Endothelial cell of umbilical vein (primary cell): ENCODE measurements at regions not wholly inside any gene's neighbourhood (a gene's known extent, or its start where the extent isn't known, plus 50 kb on each side); places are given as distances from the start of the nearest gene placed in this dataset.

Source experiments
- BruUV-seq: library from RNA; stranded (reverse); fragments of 400-500 nt; replicated peaks from 2 replicates; lab custom pipeline; 2021; lab: Mats Ljungman, UMichigan
- CTCF ChIA-PET: fragments of 300-600, 350-600 bp; sonication (Branson Sonifier 250); formaldehyde crosslinking; loops from one replicate; lab custom pipeline; 2021; ENCODE audit warnings: antibody characterized with exemption, inconsistent platforms; lab: Charles Lee
- POLR2A ChIA-PET: fragments of 300-600, 350-600 bp; sonication (Branson Sonifier 250); formaldehyde crosslinking; loops from one replicate; lab custom pipeline; 2021; ENCODE audit warnings: antibody characterized with exemption, inconsistent platforms; lab: Charles Lee
- DNase-seq: peaks from one replicate; pipeline ENCODE4 v3.0.0-alpha.2; 2011; ENCODE audit warnings: low read depth, low spot score
- FAIRE-seq: peaks from 2 replicates; lab custom pipeline; 2011; peaks lifted over from hg19 to GRCh38; lab: Jason Lieb, UNC
- H2AFZ ChIP-seq: 2 replicates; pipeline ENCODE4 v1.6.0; 2012; ENCODE audit warnings: low read depth, low read length, control low read depth, inconsistent platforms
- H3K27ac ChIP-seq: 2 replicates; pipeline ENCODE4 v1.5.1; 2011; ENCODE audit warnings: low read depth, mild to moderate bottlenecking, control low read depth, low read length, moderate library complexity; ENCODE audit not compliant: insufficient read depth
- H3K27me3 ChIP-seq, 2 experiments: 2 replicates each; pipeline versions ENCODE4 v1.6.0 to v1.6.1; 2011; ENCODE audit warnings: low read length in 2 of 2, mixed read lengths in 1 of 2; ENCODE audit not compliant: control insufficient read depth in 2 of 2, insufficient read depth in 2 of 2
- H3K36me3 ChIP-seq, 2 experiments: 2 replicates in 1 of 2; 3 replicates in 1 of 2; pipeline ENCODE4 v1.5.1; 2011; ENCODE audit warnings: low read length in 2 of 2, mild to moderate bottlenecking in 1 of 2, moderate library complexity in 1 of 2; ENCODE audit not compliant: control insufficient read depth in 2 of 2, insufficient read depth in 2 of 2; ENCODE audit errors: extremely low read depth in 1 of 2
- H3K4me1 ChIP-seq: 3 replicates; pipeline ENCODE4 v1.5.1; 2011; ENCODE audit warnings: mild to moderate bottlenecking, low read length; ENCODE audit not compliant: control insufficient read depth, insufficient read depth; ENCODE audit errors: extremely low read depth
- H3K4me2 ChIP-seq: 2 replicates; pipeline ENCODE4 v1.6.1; 2011; ENCODE audit warnings: low read length, control low read depth, mixed read lengths; ENCODE audit not compliant: insufficient read depth
- H3K4me3 ChIP-seq, 3 experiments: fragments of 200-600 bp in 1 of 3; sonication (generic), shearing (Covaris generic) in 1 of 3; replicated peaks in 1 of 3; 2 replicates each; pipeline ENCODE4 v1.5.1; 2011 to 2016; ENCODE audit warnings: control low read depth in 3 of 3, low read length in 3 of 3, mild to moderate bottlenecking in 2 of 3, inconsistent platforms in 1 of 3, low read depth in 1 of 3, moderate library complexity in 1 of 3; ENCODE audit not compliant: insufficient read depth in 1 of 3
- H3K79me2 ChIP-seq: 2 replicates; pipeline ENCODE4 v1.6.0; 2012; ENCODE audit warnings: low read length, inconsistent platforms; ENCODE audit not compliant: control insufficient read depth, insufficient read depth
- H3K9ac ChIP-seq: replicated peaks from 2 replicates; pipeline ENCODE3; 2011; ENCODE audit warnings: low read length, control low read depth; ENCODE audit not compliant: insufficient read depth; ENCODE audit errors: extremely low read depth
- H3K9me1 ChIP-seq: replicated peaks from 3 replicates; pipeline ENCODE4 v1.6.0; 2011; ENCODE audit warnings: mild to moderate bottlenecking, low read length; ENCODE audit not compliant: control insufficient read depth, insufficient read depth; ENCODE audit errors: extremely low read depth
- H3K9me3 ChIP-seq: replicated peaks from 2 replicates; pipeline ENCODE4 v1.5.1; 2012; ENCODE audit warnings: low read length, inconsistent platforms; ENCODE audit not compliant: control insufficient read depth, insufficient read depth
- H4K20me1 ChIP-seq: replicated peaks from 2 replicates; pipeline ENCODE3; 2011; ENCODE audit warnings: mild to moderate bottlenecking, low read length; ENCODE audit not compliant: control insufficient read depth, insufficient read depth; ENCODE audit errors: extremely low read depth
- EZH2 ChIP-seq: IDR thresholded peaks from 2 replicates; pipeline ENCODE4 v1.6.1; 2012; ENCODE audit warnings: borderline replicate concordance, low read depth, mild to moderate bottlenecking, moderate library complexity, low read length, inconsistent platforms; ENCODE audit not compliant: severe bottlenecking
- FOS ChIP-seq: IDR thresholded peaks from 2 replicates; pipeline ENCODE4 v1.6.1; 2011; ENCODE audit warnings: mild to moderate bottlenecking, low read length, moderate library complexity, borderline replicate concordance; ENCODE audit not compliant: insufficient read depth
- GATA2 ChIP-seq: IDR thresholded peaks from 2 replicates; pipeline ENCODE4 v1.7.0; 2011; ENCODE audit warnings: low read depth, mild to moderate bottlenecking, moderate library complexity, mixed read lengths, low read length; ENCODE audit not compliant: insufficient read length, insufficient read depth
- JUN ChIP-seq: IDR thresholded peaks from 2 replicates; pipeline ENCODE4 v1.6.1; 2011; ENCODE audit warnings: borderline replicate concordance, low read depth; ENCODE audit not compliant: insufficient read length, insufficient read depth
- MYC ChIP-seq: IDR thresholded peaks from one replicate; pipeline ENCODE4 v1.6.1; 2011; ENCODE audit warnings: mild to moderate bottlenecking, low read depth, low read length
- POLR2A ChIP-seq: IDR thresholded peaks from 2 replicates; pipeline ENCODE4 v1.6.1; 2012; ENCODE audit warnings: low read depth, mild to moderate bottlenecking, control low read depth, low read length
- POLR2AphosphoS5 ChIP-seq: IDR thresholded peaks from 2 replicates; pipeline ENCODE4 v1.6.1; 2012; ENCODE audit warnings: low read depth, mild to moderate bottlenecking, control low read depth, low read length, moderate library complexity; ENCODE audit not compliant: insufficient read depth
- dilution Hi-C: fragments of 300-500 bp; cut with MboI; formaldehyde crosslinking; loops from one replicate; pipeline ENCODE4 v1.15.0; 2019; ENCODE audit warnings: low sequenced_read_pairs; ENCODE audit not compliant: extremely low pct_ligation_motif_present
- intact Hi-C: fragments of 100-400 bp; cut with micrococcal nuclease; formaldehyde crosslinking; loops from one replicate; pipeline ENCODE4 v1.10.0; 2022
- TF ChIP-seq, protein P1 (sequence below): IDR thresholded peaks from 2 replicates; pipeline ENCODE4 v1.6.1; 2011; ENCODE audit not compliant: insufficient read depth, insufficient read length
- TF ChIP-seq, protein P2 (sequence below), 2 donors: IDR thresholded peaks; 1 replicate in 1 of 2; 2 replicates in 1 of 2; pipeline ENCODE4 v1.5.1; 2011; ENCODE audit warnings: low read length in 2 of 2, mild to moderate bottlenecking in 2 of 2, moderate library complexity in 2 of 2, control low read depth in 1 of 2, inconsistent platforms in 1 of 2, low read depth in 1 of 2; ENCODE audit not compliant: insufficient read depth in 1 of 2; ENCODE audit errors: extremely low read depth in 1 of 2

GRCh38 chr6:842141-842540 lies 149.2 kb upstream of the EXOC2 start:
- DNase-seq, result no peak
- dilution Hi-C loops, result no loop called here
- H3K9me1 ChIP-seq, result no peaks in the 10 kb centered on the region
- no peak overlapping the region for H3K9ac ChIP-seq
- intact Hi-C loops, result no loop called here
- H3K4me1 ChIP-seq, result no peaks in the 10 kb centered on the region
- H3K36me3 ChIP-seq, result no peaks in the 10 kb centered on the region
- POLR2A ChIA-PET, result no interaction called here
- H3K79me2 ChIP-seq, result no peaks in the 10 kb centered on the region
- H3K4me2 ChIP-seq, result no peak overlapping the region
- no peak overlapping the region for H2AFZ ChIP-seq
- CTCF ChIA-PET, result no interaction called here
- H3K4me3 ChIP-seq, result no peak overlapping the region
- TF ChIP-seq JUN (no peak), POLR2AphosphoS5 (no peak), MYC (no peak), GATA2 (no peak), EZH2 (no peak), POLR2A (no peak), FOS (no peak)
- TF ChIP-seq, protein P1, sequence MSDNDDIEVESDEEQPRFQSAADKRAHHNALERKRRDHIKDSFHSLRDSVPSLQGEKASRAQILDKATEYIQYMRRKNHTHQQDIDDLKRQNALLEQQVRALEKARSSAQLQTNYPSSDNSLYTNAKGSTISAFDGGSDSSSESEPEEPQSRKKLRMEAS, result no peak
- TF ChIP-seq, protein P2, sequence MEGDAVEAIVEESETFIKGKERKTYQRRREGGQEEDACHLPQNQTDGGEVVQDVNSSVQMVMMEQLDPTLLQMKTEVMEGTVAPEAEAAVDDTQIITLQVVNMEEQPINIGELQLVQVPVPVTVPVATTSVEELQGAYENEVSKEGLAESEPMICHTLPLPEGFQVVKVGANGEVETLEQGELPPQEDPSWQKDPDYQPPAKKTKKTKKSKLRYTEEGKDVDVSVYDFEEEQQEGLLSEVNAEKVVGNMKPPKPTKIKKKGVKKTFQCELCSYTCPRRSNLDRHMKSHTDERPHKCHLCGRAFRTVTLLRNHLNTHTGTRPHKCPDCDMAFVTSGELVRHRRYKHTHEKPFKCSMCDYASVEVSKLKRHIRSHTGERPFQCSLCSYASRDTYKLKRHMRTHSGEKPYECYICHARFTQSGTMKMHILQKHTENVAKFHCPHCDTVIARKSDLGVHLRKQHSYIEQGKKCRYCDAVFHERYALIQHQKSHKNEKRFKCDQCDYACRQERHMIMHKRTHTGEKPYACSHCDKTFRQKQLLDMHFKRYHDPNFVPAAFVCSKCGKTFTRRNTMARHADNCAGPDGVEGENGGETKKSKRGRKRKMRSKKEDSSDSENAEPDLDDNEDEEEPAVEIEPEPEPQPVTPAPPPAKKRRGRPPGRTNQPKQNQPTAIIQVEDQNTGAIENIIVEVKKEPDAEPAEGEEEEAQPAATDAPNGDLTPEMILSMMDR (IDR thresholded peaks at IDR 0.05; ENCODE audit: extremely low read depth in 1 of 2, insufficient read depth in 1 of 2, low read depth in 1 of 2, low read length in 2 of 2), result no peak
- no peaks in the 10 kb centered on the region for H3K27me3 ChIP-seq
- no TSS peak for BruUV-seq
- no peak overlapping the region for H3K27ac ChIP-seq
- no peaks in the 10 kb centered on the region for H3K9me3 ChIP-seq
- no peaks in the 10 kb centered on the region for H4K20me1 ChIP-seq
- FAIRE-seq, result no peak
